HEK293T (cell line): ENCODE measurements at regions not wholly inside any gene's neighbourhood (a gene's known extent, or its start where the extent isn't known, plus 50 kb on each side); places are given as distances from the start of the nearest gene placed in this dataset.

ENCODE experiments used
- CTCF ChIA-PET: fragments of 350-600 bp; formaldehyde crosslinking; extraction: SDS; loops from one replicate; lab custom pipeline; 2021; ENCODE audit warnings: antibody characterized with exemption, inconsistent platforms; lab: Yijun Ruan, JAX
- POLR2A ChIA-PET: fragments of 350-600 bp; formaldehyde crosslinking; extraction: SDS; loops from one replicate; lab custom pipeline; 2020; ENCODE audit warnings: antibody characterized with exemption, inconsistent platforms; lab: Yijun Ruan, JAX
- DNase-seq: peaks from one replicate; pipeline ENCODE4 v3.0.0; 2012; ENCODE audit warnings: mixed read lengths; ENCODE audit errors: extremely low spot score
- ARNT ChIP-seq: fragments of 450-650 bp; IDR thresholded peaks from 2 replicates; pipeline ENCODE4 v1.6.1; 2017; ENCODE audit warnings: mild to moderate bottlenecking
- BHLHE40 ChIP-seq: fragments of 450-650 bp; IDR thresholded peaks from 2 replicates; pipeline ENCODE4 v1.6.1; 2016; ENCODE audit warnings: mild to moderate bottlenecking, moderate library complexity, borderline replicate concordance
- CTBP1 ChIP-seq: fragments of 450-650 bp; IDR thresholded peaks from 2 replicates; pipeline ENCODE4 v1.6.1; 2016; ENCODE audit warnings: borderline replicate concordance
- ELF4 ChIP-seq: fragments of 450-650 bp; IDR thresholded peaks from 2 replicates; pipeline ENCODE4 v1.6.1; 2017; ENCODE audit warnings: antibody characterized with exemption
- FOXA1 ChIP-seq: fragments of 450-650 bp; IDR thresholded peaks from 2 replicates; pipeline ENCODE4 v1.6.1; 2016; ENCODE audit warnings: mild to moderate bottlenecking
- FOXK2 ChIP-seq: fragments of 450-650 bp; IDR thresholded peaks from 2 replicates; pipeline ENCODE4 v1.6.1; 2016; ENCODE audit warnings: mild to moderate bottlenecking
- FOXM1 ChIP-seq: fragments of 450-650 bp; IDR thresholded peaks from 2 replicates; pipeline ENCODE4 v1.6.1; 2017; ENCODE audit warnings: mild to moderate bottlenecking, borderline replicate concordance
- HDGF ChIP-seq: fragments of 450-650 bp; IDR thresholded peaks from 2 replicates; pipeline ENCODE4 v1.6.1; 2017; ENCODE audit warnings: antibody characterized with exemption, borderline replicate concordance
- L3MBTL2 ChIP-seq: fragments of 450-650 bp; conservative IDR thresholded peaks from 2 replicates; pipeline ENCODE4 v1.6.1; 2016; ENCODE audit warnings: mild to moderate bottlenecking
- LEF1 ChIP-seq: fragments of 450-650 bp; IDR thresholded peaks from 2 replicates; pipeline ENCODE4 v1.6.1; 2017; ENCODE audit warnings: mild to moderate bottlenecking, borderline replicate concordance
- NFRKB ChIP-seq: fragments of 450-650 bp; IDR thresholded peaks from 2 replicates; pipeline ENCODE4 v1.6.1; 2016; ENCODE audit warnings: mild to moderate bottlenecking, moderate library complexity
- SP1 ChIP-seq: fragments of 450-650 bp; IDR thresholded peaks from 2 replicates; pipeline ENCODE4 v1.6.1; 2017
- SUZ12 ChIP-seq: fragments of 450-650 bp; IDR thresholded peaks from 2 replicates; pipeline ENCODE4 v1.6.1; 2016; ENCODE audit warnings: mild to moderate bottlenecking
- TARDBP ChIP-seq: fragments of 450-650 bp; IDR thresholded peaks from 2 replicates; pipeline ENCODE4 v1.6.1; 2016
- ZNF384 ChIP-seq: fragments of 450-650 bp; IDR thresholded peaks from 2 replicates; pipeline ENCODE4 v1.6.1; 2016
- TF ChIP-seq, protein P1 (sequence below): fragments of 450-650 bp; IDR thresholded peaks from 2 replicates; pipeline ENCODE4 v1.6.1; 2016

DNA sequence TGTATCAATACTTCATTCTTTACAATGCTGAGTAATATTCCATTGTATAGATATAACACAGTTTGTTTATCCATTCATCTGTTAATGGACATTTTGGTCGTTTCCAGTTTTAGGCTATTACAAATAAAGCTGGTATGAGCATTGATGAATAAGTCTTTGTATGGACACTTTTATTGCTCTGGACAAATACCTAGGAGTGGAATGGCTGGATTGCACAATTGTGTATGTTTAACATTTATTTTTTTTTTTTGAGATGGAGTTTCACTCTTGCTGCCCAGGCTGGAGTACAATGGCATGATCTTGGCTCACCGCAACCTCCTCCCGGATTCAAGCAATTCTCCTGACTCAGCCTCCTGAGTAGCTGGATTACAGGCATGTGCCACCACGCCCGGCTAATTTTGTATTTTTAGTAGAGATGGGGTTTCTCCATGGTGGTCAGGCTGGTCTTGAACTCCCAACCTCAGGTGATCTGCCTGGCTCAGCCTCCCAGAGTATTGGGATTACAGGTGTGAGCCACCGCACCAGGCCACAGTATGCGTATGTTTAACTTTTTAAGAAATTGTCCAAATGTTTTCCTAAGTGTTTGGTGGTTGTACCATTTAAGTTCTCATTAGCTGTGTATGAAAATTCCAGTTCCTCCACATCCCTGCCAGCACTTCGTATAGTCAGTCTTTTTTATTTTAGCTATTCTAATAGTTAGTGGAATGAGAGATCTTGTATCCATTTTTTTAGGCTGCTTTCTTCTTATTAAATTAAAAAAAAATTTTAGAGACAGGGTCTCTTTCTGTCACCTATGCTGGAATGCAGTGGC lies 194.9 kb upstream of the HAAO start:
- TF ChIP-seq SUZ12 (no peak), CTBP1 (no peak), FOXA1 (no peak), ELF4 (no peak), ARNT (no peak), L3MBTL2 (no peak), LEF1 (no peak), NFRKB (no peak), SP1 (no peak), FOXK2 (no peak)
- TF ChIP-seq, protein P1, sequence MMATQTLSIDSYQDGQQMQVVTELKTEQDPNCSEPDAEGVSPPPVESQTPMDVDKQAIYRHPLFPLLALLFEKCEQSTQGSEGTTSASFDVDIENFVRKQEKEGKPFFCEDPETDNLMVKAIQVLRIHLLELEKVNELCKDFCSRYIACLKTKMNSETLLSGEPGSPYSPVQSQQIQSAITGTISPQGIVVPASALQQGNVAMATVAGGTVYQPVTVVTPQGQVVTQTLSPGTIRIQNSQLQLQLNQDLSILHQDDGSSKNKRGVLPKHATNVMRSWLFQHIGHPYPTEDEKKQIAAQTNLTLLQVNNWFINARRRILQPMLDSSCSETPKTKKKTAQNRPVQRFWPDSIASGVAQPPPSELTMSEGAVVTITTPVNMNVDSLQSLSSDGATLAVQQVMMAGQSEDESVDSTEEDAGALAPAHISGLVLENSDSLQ, result no peak
- DNase-seq, result no peak
- ChIA-PET CTCF (interaction anchor here (0.7 kb wide), 1 partner anchor 142 kb away, joined by 3 read pairs; no protein-coding TSS in a partner anchor), POLR2A (no interaction called here)

DNA sequence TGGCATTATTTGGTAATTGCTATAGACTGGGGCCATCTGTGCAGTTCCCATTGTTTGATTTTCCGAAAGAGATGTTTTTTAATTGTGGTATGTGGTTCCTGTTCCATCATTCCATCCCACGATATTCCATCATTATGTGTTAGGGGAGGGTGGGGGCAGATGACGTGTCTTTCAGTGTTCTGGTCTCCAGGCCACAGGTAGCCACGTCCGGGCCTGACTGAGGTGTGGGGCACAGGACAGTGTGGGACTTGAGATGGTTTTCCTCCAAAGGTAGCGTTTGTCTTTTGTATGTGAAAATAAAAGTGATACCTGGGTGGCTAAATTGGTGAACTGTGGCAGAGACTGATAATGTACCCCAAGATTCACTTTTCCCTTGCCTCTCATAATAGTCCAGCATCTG lies 192.2 kb upstream of the HAAO start:
- ChIA-PET CTCF (no interaction called here), POLR2A (no interaction called here)
- no peak for DNase-seq
- TF ChIP-seq SUZ12 (no peak), NFRKB (no peak), ELF4 (no peak), CTBP1 (no peak), SP1 (no peak), ZNF384 (no peak), BHLHE40 (no peak), LEF1 (no peak), ARNT (no peak), FOXK2 (no peak), L3MBTL2 (no peak), HDGF (no peak)
- TF ChIP-seq, protein P1, result no peak

GRCh38 chr2:42984081-42984480 lies 191.7 kb upstream of the HAAO start:
- TF ChIP-seq LEF1, result no peak
- no peak for TF ChIP-seq FOXM1
- TF ChIP-seq TARDBP, result no peak
- no peak for TF ChIP-seq BHLHE40
- no peak for TF ChIP-seq ARNT
- no peak for TF ChIP-seq HDGF
- no peak for TF ChIP-seq NFRKB
- TF ChIP-seq ELF4, result no peak
- TF ChIP-seq SUZ12, result no peak
- TF ChIP-seq CTBP1, result no peak
- no peak for TF ChIP-seq FOXK2
- no peak for TF ChIP-seq L3MBTL2
- ChIA-PET POLR2A (no interaction called here), CTCF (interaction anchor here (1.5 kb wide), 1 partner anchor 245 kb away, joined by 3 read pairs; no protein-coding TSS in a partner anchor)
- no peak for DNase-seq

GRCh38 chr2:42980764-42981416 lies 188.5 kb upstream of the HAAO start:
- CTCF ChIA-PET, result no interaction called here
- no peak for DNase-seq
- POLR2A ChIA-PET, result no interaction called here
- no peak for TF ChIP-seq ZNF384
- TF ChIP-seq ELF4, result no peak
- TF ChIP-seq LEF1, result no peak
- no peak for TF ChIP-seq ARNT
- no peak for TF ChIP-seq HDGF
- no peak for TF ChIP-seq SP1
- TF ChIP-seq SUZ12, result no peak
- TF ChIP-seq, protein P1, result no peak
- TF ChIP-seq CTBP1, result no peak
- TF ChIP-seq L3MBTL2, result no peak
- TF ChIP-seq FOXA1, result no peak
- TF ChIP-seq TARDBP, result no peak

DNA sequence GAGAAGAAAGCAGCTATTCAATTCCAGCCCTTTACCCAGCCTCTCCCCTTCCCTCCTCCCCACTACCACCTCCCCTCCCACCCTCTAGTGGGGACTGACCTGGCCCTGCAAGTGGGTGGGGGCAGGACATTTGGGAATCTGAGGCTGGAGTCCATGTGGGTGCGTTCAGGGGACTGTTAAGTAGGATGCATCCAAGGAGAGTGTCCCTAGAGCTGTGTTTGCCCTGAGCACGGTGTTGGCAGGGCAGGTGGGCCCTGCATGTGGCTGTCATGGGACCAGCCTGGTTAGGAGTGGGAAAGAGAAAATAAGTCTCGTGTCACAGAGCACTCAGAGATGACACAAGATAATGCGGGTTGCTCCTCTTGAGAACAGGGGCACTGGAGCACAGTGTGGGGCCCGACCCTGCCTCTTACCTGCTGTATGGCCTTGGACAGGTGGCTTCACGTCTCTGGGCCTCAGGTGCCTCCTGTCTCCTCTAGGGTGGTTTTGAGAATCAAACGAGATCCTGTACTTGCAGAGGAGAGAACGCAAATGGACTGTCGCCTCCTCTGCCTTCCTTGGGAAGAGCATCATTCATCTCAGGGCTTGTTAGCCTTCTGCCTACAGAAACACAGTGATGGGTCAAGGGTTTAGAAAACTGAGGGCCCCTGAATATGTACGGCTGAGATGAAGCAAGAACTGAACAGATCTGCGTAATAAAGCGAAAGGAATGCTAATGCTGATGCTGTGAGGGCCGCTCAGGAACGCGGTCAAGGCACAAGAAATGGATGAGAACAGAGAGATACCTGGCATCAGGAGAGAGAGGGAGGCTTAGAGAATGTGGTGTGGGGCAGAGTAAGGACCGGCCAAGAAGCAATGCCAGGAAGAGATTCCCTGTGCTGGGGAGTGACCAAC lies 187.7 kb upstream of the HAAO start:
- no peak for DNase-seq
- ChIA-PET POLR2A (no interaction called here), CTCF (no interaction called here)
- no peak for TF ChIP-seq SUZ12
- no peak for TF ChIP-seq SP1
- TF ChIP-seq CTBP1, result no peak
- TF ChIP-seq FOXA1, result no peak
- TF ChIP-seq, protein P1, result no peak
- no peak for TF ChIP-seq HDGF
- TF ChIP-seq BHLHE40, result no peak
- TF ChIP-seq ELF4, result no peak
- TF ChIP-seq FOXK2, result no peak
- no peak for TF ChIP-seq L3MBTL2
- TF ChIP-seq LEF1, result no peak
- no peak for TF ChIP-seq TARDBP
